K562 (cell line): ENCODE measurements at regions not wholly inside any gene's neighbourhood (a gene's known extent, or its start where the extent isn't known, plus 50 kb on each side); places are given as distances from the start of the nearest gene placed in this dataset.

Source experiments
- CEBPB ChIP-seq: fragments of 450-650 bp; IDR thresholded peaks from 2 replicates; pipeline ENCODE4 v1.6.1; 2016; ENCODE audit warnings: missing genetic modification characterization, missing compliant biosample characterization
- FOSL1 ChIP-seq: fragments of 200-800 bp; sonication (Bioruptor generic); conservative IDR thresholded peaks from 2 replicates; pipeline ENCODE4 v1.6.1; 2016; ENCODE audit warnings: missing genetic modification characterization, missing compliant biosample characterization
- JUND ChIP-seq, 2 experiments: IDR thresholded peaks; 2 replicates in 1 of 2; 3 replicates in 1 of 2; pipeline ENCODE4 v1.6.1; 2011; ENCODE audit warnings: borderline replicate concordance in 2 of 2, low read depth in 2 of 2, low read length in 2 of 2, improper control_type of control experiment in 1 of 2, missing biosample characterization in 1 of 2, missing genetic modification characterization in 1 of 2, missing genetic modification reagents in 1 of 2
- POLR3G ChIP-seq: IDR thresholded peaks from 2 replicates; pipeline ENCODE4 v1.6.1; 2011; ENCODE audit not compliant: insufficient read length, insufficient replicate concordance; ENCODE audit errors: extremely low read depth
- ZNF75A ChIP-seq: fragments of 450-650 bp; formaldehyde crosslinking; IDR thresholded peaks from 2 replicates; pipeline ENCODE4 v1.4.0; 2020; ENCODE audit warnings: mild to moderate bottlenecking
- ZNF766 ChIP-seq: fragments of 200-800 bp; sonication (Bioruptor generic); conservative IDR thresholded peaks from 2 replicates; pipeline ENCODE4 v1.6.1; 2016; ENCODE audit warnings: missing genetic modification characterization, missing compliant biosample characterization
- TF ChIP-seq, protein P1 (sequence below): fragments of 250-450 bp; sonication (Bioruptor Pico); IDR thresholded peaks from 2 replicates; pipeline ENCODE4 v1.5.1; 2021; ENCODE audit warnings: mild to moderate bottlenecking
- TF ChIP-seq, protein P2 (sequence below): sonication (generic); formaldehyde crosslinking; IDR thresholded peaks from 2 replicates; pipeline ENCODE4 v1.8.0; 2022; ENCODE audit warnings: mild to moderate bottlenecking, missing genetic modification reagents, borderline replicate concordance
- TF ChIP-seq, protein P3 (sequence below): IDR thresholded peaks from 3 replicates; pipeline ENCODE4 v1.6.1; 2011; ENCODE audit warnings: borderline replicate concordance, mild to moderate bottlenecking; ENCODE audit not compliant: insufficient read length, insufficient read depth
- TF ChIP-seq, protein P4 (sequence below): sonication (generic); formaldehyde crosslinking; IDR thresholded peaks from 2 replicates; pipeline ENCODE4 v1.8.0; 2022; ENCODE audit warnings: missing genetic modification reagents, mild to moderate bottlenecking, moderate library complexity, borderline replicate concordance

DNA sequence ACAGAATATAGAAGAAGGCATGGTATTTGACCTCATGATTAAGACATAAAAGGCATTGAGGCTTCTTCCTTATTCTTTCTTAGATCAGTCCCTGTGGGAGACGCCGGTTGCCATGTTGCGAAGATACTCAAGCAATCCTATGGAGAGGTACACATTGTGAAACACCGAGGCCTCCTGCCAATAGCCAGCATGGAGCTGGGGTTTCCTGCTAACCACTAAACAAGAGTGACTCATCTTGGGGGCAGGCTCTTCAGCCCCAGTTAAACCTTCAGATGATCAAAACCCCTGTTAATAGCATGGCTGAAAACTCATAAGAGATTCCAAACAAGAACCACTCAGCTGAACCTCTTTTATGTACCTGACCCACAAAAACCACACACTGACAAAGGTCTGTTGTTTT, 478.8 kb downstream of the CD83 start (continued):
- TF ChIP-seq, protein P1, sequence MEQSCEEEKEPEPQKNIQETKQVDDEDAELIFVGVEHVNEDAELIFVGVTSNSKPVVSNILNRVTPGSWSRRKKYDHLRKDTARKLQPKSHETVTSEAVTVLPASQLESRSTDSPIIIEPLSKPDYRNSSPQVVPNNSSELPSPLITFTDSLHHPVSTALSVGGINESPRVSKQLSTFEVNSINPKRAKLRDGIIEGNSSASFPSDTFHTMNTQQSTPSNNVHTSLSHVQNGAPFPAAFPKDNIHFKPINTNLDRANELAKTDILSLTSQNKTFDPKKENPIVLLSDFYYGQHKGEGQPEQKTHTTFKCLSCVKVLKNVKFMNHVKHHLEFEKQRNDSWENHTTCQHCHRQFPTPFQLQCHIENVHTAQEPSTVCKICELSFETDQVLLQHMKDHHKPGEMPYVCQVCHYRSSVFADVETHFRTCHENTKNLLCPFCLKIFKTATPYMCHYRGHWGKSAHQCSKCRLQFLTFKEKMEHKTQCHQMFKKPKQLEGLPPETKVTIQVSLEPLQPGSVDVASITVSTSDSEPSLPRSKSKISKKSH (CRISPR knock-in tag) = no peak
- TF ChIP-seq, protein P2, sequence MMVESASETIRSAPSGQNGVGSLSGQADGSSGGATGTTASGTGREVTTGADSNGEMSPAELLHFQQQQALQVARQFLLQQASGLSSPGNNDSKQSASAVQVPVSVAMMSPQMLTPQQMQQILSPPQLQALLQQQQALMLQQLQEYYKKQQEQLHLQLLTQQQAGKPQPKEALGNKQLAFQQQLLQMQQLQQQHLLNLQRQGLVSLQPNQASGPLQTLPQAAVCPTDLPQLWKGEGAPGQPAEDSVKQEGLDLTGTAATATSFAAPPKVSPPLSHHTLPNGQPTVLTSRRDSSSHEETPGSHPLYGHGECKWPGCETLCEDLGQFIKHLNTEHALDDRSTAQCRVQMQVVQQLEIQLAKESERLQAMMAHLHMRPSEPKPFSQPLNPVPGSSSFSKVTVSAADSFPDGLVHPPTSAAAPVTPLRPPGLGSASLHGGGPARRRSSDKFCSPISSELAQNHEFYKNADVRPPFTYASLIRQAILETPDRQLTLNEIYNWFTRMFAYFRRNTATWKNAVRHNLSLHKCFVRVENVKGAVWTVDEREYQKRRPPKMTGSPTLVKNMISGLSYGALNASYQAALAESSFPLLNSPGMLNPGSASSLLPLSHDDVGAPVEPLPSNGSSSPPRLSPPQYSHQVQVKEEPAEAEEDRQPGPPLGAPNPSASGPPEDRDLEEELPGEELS (CRISPR knock-in tag) = no peak
- TF ChIP-seq, protein P3, sequence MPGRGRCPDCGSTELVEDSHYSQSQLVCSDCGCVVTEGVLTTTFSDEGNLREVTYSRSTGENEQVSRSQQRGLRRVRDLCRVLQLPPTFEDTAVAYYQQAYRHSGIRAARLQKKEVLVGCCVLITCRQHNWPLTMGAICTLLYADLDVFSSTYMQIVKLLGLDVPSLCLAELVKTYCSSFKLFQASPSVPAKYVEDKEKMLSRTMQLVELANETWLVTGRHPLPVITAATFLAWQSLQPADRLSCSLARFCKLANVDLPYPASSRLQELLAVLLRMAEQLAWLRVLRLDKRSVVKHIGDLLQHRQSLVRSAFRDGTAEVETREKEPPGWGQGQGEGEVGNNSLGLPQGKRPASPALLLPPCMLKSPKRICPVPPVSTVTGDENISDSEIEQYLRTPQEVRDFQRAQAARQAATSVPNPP = no peak
- TF ChIP-seq, protein P4, sequence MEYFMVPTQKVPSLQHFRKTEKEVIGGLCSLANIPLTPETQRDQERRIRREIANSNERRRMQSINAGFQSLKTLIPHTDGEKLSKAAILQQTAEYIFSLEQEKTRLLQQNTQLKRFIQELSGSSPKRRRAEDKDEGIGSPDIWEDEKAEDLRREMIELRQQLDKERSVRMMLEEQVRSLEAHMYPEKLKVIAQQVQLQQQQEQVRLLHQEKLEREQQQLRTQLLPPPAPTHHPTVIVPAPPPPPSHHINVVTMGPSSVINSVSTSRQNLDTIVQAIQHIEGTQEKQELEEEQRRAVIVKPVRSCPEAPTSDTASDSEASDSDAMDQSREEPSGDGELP (CRISPR knock-in tag) = no peak
- peak; percentile 58; the same call in 1 of the 2 replicates for TF ChIP-seq ZNF766 (CRISPR knock-in tag)
- TF ChIP-seq CEBPB = peak; percentile 87
- peak; percentile 93 for TF ChIP-seq JUND (IDR thresholded peaks at IDR 0.05; ENCODE audit: borderline replicate concordance, low read depth, low read length)
- peak; percentile 78; the same call in 1 of the 3 replicates for TF ChIP-seq JUND (tag; IDR thresholded peaks at IDR 0.05; ENCODE audit: borderline replicate concordance, low read depth, low read length)
- TF ChIP-seq POLR3G = no peak
- no peak for TF ChIP-seq ZNF75A
- TF ChIP-seq FOSL1 (tag) = peak; percentile 83
